ENCODE measurements at regions not wholly inside any gene's neighbourhood (a gene's known extent, or its start where the extent isn't known, plus 50 kb on each side); places are given as distances from the start of the nearest gene placed in this dataset.
A peak's percentile ranks its signal among the peaks of the same experiment; 100 is the strongest.

DNA sequence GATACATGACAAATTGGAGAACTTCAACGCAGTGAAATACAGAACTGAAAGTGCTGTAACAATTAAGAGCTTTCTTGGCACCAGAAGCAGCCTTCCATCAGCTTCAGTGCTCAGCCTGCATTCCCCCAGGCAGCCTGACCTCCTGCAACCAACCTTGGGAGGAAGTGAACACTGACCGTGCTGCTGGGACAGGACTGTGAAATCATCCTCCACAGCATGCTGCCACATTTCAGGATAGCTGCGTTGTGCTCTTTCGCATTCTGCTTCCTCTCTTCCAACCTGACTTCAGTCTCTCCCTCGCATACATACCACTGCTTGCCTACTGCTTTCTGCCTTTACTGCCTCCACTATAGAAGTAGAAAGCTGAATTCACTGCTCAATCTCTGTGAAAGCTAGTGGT lies 388.6 kb downstream of the RWDD3 start:
- H4K91ac ChIP-seq (replicated peaks; ENCODE audit: insufficient read length, low read length) = no peak overlapping the region
- no peak overlapping the region for H3K27ac ChIP-seq (ENCODE audit: low read depth, low read length)
- no peak overlapping the region for H3K4me3 ChIP-seq (ENCODE audit: extremely low read depth in 1 of 4, insufficient read depth in 2 of 4, low read depth in 3 of 4, low read length in 4 of 4)
- H3K79me1 ChIP-seq (ENCODE audit: low read depth, low read length) = no peaks in the 10 kb centered on the region
- H4K8ac ChIP-seq (ENCODE audit: extremely low read depth, insufficient read depth, low read length) = no peak overlapping the region
- no peaks in the 10 kb centered on the region; a peak in 1 of 8 replicates for H3K36me3 ChIP-seq (ENCODE audit: control insufficient read depth in 2 of 4, insufficient read depth in 4 of 4, low read length in 3 of 4)
- H2BK12ac ChIP-seq (ENCODE audit: low read depth, low read length) = no peak overlapping the region
- H4K20me1 ChIP-seq (replicated peaks in 1 of 2; ENCODE audit: control insufficient read depth in 1 of 2, insufficient read depth in 2 of 2, low read length in 2 of 2) = no peaks in the 10 kb centered on the region
- no peak overlapping the region for H2BK120ac ChIP-seq (replicated peaks; ENCODE audit: low read depth, low read length)
- no peak overlapping the region for H3K4ac ChIP-seq (replicated peaks; ENCODE audit: insufficient read length, low read depth, low read length)
- TF ChIP-seq CBX5 (IDR thresholded peaks at IDR 0.05; ENCODE audit: low read depth, low read length) (no peak), SAP30 (IDR thresholded peaks at IDR 0.05; ENCODE audit: insufficient read depth, insufficient replicate concordance, low read length) (no peak), TEAD4 (IDR thresholded peaks at IDR 0.05; ENCODE audit: low read depth, low read length) (no peak), CEBPB (IDR thresholded peaks at IDR 0.05; ENCODE audit: low read depth, low read length) (no peak), SRF (IDR thresholded peaks at IDR 0.05; ENCODE audit: low read depth, low read length) (no peak), RBBP5 (IDR thresholded peaks at IDR 0.05; ENCODE audit: borderline replicate concordance, low read depth, low read length) (no peak), HDAC6 (IDR thresholded peaks at IDR 0.05; ENCODE audit: low read depth, low read length) (no peak), RNF2 (IDR thresholded peaks at IDR 0.05; ENCODE audit: borderline replicate concordance, low read depth, low read length, missing control alignments, poor library complexity, severe bottlenecking) (no peak)
- no peak overlapping the region for H2BK5ac ChIP-seq (ENCODE audit: low read depth, low read length)
- H2BK20ac ChIP-seq (ENCODE audit: low read length) = no peak overlapping the region
- H3K79me2 ChIP-seq (ENCODE audit: control insufficient read depth in 1 of 2, insufficient read depth in 2 of 2, low read length in 2 of 2) = no peaks in the 10 kb centered on the region
- H3K18ac ChIP-seq (ENCODE audit: extremely low read depth, low read length) = no peak overlapping the region
- H4K5ac ChIP-seq (ENCODE audit: insufficient read length, low read depth, low read length) = no peak overlapping the region
- DNase-seq (ENCODE audit: low read depth in 1 of 2, low spot score in 2 of 2) (no peak), FAIRE-seq (no peak)
- no peak overlapping the region for H2AK5ac ChIP-seq (ENCODE audit: low read depth, low read length)
- ChIA-PET POLR2A (ENCODE audit: partially characterized antibody) (no interaction called here), CTCF (ENCODE audit: partially characterized antibody) (no interaction called here)
- H3K23me2 ChIP-seq (ENCODE audit: low read depth, low read length) = no peaks in the 10 kb centered on the region
- H3K14ac ChIP-seq (ENCODE audit: insufficient read length) = no peak overlapping the region
- 83% methylated on average over 5 of the region's 5 CpGs; no CpG with 5 or more reads in 1 of the 2 experiments for WGBS, 2 experiments (ENCODE audit: extremely low coverage in 1 of 2, insufficient coverage in 1 of 2, insufficient read length in 1 of 2, insufficient replicate concordance in 2 of 2, low coverage in 1 of 2, low lambda C conversion rate in 2 of 2, missing lambda C conversion rate in 1 of 2)
- H3K4me2 ChIP-seq (ENCODE audit: insufficient read depth in 1 of 2, low read depth in 2 of 2, low read length in 2 of 2) = no peak overlapping the region
- peak overlapping the region; percentile 95 for H2AFZ ChIP-seq (ENCODE audit: low read length)
- no peak overlapping the region for H3K56ac ChIP-seq (replicated peaks; ENCODE audit: insufficient read length, low read depth, low read length)
- no peak overlapping the region for H2BK15ac ChIP-seq (ENCODE audit: low read length)
- no peaks in the 10 kb centered on the region for H3K9me3 ChIP-seq (ENCODE audit: insufficient read depth in 2 of 2, low read depth in 1 of 2, low read length in 1 of 2)
- no peaks in the 10 kb centered on the region; a peak in 1 of 7 replicates for H3K4me1 ChIP-seq (replicated peaks in 1 of 4; ENCODE audit: control insufficient read depth in 3 of 4, insufficient read depth in 4 of 4, low read length in 3 of 4)
- no peaks in the 10 kb centered on the region for H3K27me3 ChIP-seq (replicated peaks in 1 of 4; ENCODE audit: control insufficient read depth in 3 of 4, extremely low read depth in 1 of 4, insufficient read depth in 3 of 4, low read length in 3 of 4)
- no peak overlapping the region for H3K23ac ChIP-seq (ENCODE audit: insufficient read length)
- no peak overlapping the region for H3K9ac ChIP-seq (replicated peaks in 1 of 4; ENCODE audit: extremely low read depth in 1 of 4, low read depth in 3 of 4, low read length in 3 of 4)

Data from H1 (cell line).